HG02763 (cell line): ENCODE measurements at regions not wholly inside any gene's neighbourhood (a gene's known extent, or its start where the extent isn't known, plus 50 kb on each side); places are given as distances from the start of the nearest gene placed in this dataset.

Source experiments
- ATAC-seq: cut with Tn5 transposase; IDR thresholded peaks from one replicate; pipeline ENCODE4 v1.9.1; 2021; ENCODE audit warnings: mild to moderate bottlenecking, moderate library complexity; ENCODE audit not compliant: unreplicated experiment

- no peak for ATAC-seq
Observed at GRCh38 chr13:89267734-89268133, 1596.6 kb downstream of the SLITRK5 start.

- no peak for ATAC-seq
Observed at GRCh38 chr13:89269737-89270136, 1598.6 kb downstream of the SLITRK5 start.

- ATAC-seq = no peak
Observed at GRCh38 chr13:89270736-89271135, 1599.6 kb downstream of the SLITRK5 start.

- ATAC-seq = no peak
Observed at GRCh38 chr13:89279374-89279773, 1608.2 kb downstream of the SLITRK5 start.

GRCh38 chr13:89281331-89281730 lies 1610.2 kb downstream of the SLITRK5 start:
- ATAC-seq = no peak

- ATAC-seq = no peak
Observed at GRCh38 chr13:89282241-89282640, 1611.1 kb downstream of the SLITRK5 start.

- ATAC-seq = no peak
Observed at GRCh38 chr13:89287381-89287780, 1616.2 kb downstream of the SLITRK5 start.

- no peak for ATAC-seq
Observed at GRCh38 chr13:89294115-89294867, 1623.1 kb downstream of the SLITRK5 start.

- no peak for ATAC-seq
Observed at GRCh38 chr13:89307278-89307677, 1636.1 kb downstream of the SLITRK5 start.

- ATAC-seq = no peak
Observed at GRCh38 chr13:89310943-89311672, 1639.9 kb downstream of the SLITRK5 start.

- no peak for ATAC-seq
Observed at GRCh38 chr13:89315287-89315686, 1644.1 kb downstream of the SLITRK5 start.

GRCh38 chr13:89322466-89322865 lies 1651.3 kb downstream of the SLITRK5 start:
- ATAC-seq = no peak

- ATAC-seq = no peak
Observed at GRCh38 chr13:89324582-89324981, 1653.4 kb downstream of the SLITRK5 start.

- ATAC-seq = no peak
Observed at GRCh38 chr13:89343165-89343564, 1672.0 kb downstream of the SLITRK5 start.

- ATAC-seq = no peak
Observed at GRCh38 chr13:89352384-89352783, 1681.2 kb downstream of the SLITRK5 start.

GRCh38 chr13:89361909-89362308 lies 1690.7 kb downstream of the SLITRK5 start:
- no peak for ATAC-seq

GRCh38 chr13:89363144-89363543 lies 1692.0 kb downstream of the SLITRK5 start:
- ATAC-seq = no peak

- ATAC-seq = no peak
Observed at GRCh38 chr13:89372193-89372592, 1701.0 kb downstream of the SLITRK5 start.

GRCh38 chr13:89375839-89376238 lies 1704.7 kb downstream of the SLITRK5 start:
- ATAC-seq = no peak

- ATAC-seq = no peak
Observed at GRCh38 chr13:89380101-89380500, 1708.9 kb downstream of the SLITRK5 start.

- ATAC-seq = no peak
Observed at GRCh38 chr13:89382981-89383380, 1711.8 kb downstream of the SLITRK5 start.

GRCh38 chr13:89383891-89384290 lies 1712.7 kb downstream of the SLITRK5 start:
- ATAC-seq = no peak
